ENCODE measurements at regions not wholly inside any gene's neighbourhood (a gene's known extent, or its start where the extent isn't known, plus 50 kb on each side); places are given as distances from the start of the nearest gene placed in this dataset.

DNA sequence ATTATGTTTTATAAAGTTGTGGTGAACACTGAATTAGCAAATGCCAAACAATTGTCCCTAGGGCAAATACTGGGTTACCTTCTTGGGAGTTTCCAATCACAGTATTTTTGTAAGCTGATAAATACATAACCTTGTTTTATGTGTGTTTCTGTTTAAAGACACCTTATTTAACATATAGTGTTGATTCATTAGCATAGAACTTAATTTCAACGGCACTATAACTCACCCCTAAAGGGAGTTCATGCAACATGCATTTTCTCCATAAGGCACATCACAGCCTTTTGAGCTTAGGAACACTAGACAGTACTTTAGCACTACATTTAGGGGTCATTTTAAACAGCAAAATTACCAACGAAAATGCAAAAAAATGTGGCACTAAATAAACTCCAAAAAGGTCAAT lies 74.2 kb upstream of the TYRP1 start:
- TF ChIP-seq YY1 (IDR thresholded peaks at IDR 0.05; ENCODE audit: insufficient read depth, insufficient read length) = no peak
- TF ChIP-seq SUZ12 (IDR thresholded peaks at IDR 0.05; ENCODE audit: extremely low read depth, insufficient read depth, insufficient read length) = no peak
- TF ChIP-seq ZNF274 (IDR thresholded peaks at IDR 0.05; ENCODE audit: low read depth, low read length) = no peak
